ENCODE measurements at regions not wholly inside any gene's neighbourhood (a gene's known extent, or its start where the extent isn't known, plus 50 kb on each side); places are given as distances from the start of the nearest gene placed in this dataset.

GRCh38 chr11:55172734-55173415, 89.1 kb upstream of the TRIM48 start:
- TF ChIP-seq, protein P1, sequence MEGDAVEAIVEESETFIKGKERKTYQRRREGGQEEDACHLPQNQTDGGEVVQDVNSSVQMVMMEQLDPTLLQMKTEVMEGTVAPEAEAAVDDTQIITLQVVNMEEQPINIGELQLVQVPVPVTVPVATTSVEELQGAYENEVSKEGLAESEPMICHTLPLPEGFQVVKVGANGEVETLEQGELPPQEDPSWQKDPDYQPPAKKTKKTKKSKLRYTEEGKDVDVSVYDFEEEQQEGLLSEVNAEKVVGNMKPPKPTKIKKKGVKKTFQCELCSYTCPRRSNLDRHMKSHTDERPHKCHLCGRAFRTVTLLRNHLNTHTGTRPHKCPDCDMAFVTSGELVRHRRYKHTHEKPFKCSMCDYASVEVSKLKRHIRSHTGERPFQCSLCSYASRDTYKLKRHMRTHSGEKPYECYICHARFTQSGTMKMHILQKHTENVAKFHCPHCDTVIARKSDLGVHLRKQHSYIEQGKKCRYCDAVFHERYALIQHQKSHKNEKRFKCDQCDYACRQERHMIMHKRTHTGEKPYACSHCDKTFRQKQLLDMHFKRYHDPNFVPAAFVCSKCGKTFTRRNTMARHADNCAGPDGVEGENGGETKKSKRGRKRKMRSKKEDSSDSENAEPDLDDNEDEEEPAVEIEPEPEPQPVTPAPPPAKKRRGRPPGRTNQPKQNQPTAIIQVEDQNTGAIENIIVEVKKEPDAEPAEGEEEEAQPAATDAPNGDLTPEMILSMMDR (IDR thresholded peaks at IDR 0.05) = no peak
- TF ChIP-seq EP300 (IDR thresholded peaks at IDR 0.05) (no peak), POLR2A (IDR thresholded peaks at IDR 0.05) (no peak)
